Upper lobe of left lung (tissue), 4 donors: ENCODE measurements at regions not wholly inside any gene's neighbourhood (a gene's known extent, or its start where the extent isn't known, plus 50 kb on each side); places are given as distances from the start of the nearest gene placed in this dataset.

Experiments used
- EP300 ChIP-seq, 4 donors: sonication (generic); formaldehyde crosslinking; IDR thresholded peaks; one replicate each; pipeline ENCODE4 v1.5.1; 2017; ENCODE audit warnings: antibody characterized with exemption in 4 of 4, control low read depth in 2 of 4
- POLR2AphosphoS5 ChIP-seq, 2 donors: sonication (generic); formaldehyde crosslinking; IDR thresholded peaks; one replicate each; pipeline ENCODE4 v1.5.1; 2017; ENCODE audit warnings: antibody characterized with exemption in 2 of 2
- TF ChIP-seq, protein P1 (sequence below), 6 experiments: fragments of 450-650 bp in 4 of 6; fragments of 200-600 bp in 2 of 6; sonication (generic) in 2 of 6; IDR thresholded peaks; one replicate each; pipeline ENCODE4 v1.5.1; 2016 to 2019; ENCODE audit warnings: antibody characterized with exemption in 6 of 6

- TF ChIP-seq POLR2AphosphoS5 (IDR thresholded peaks at IDR 0.05) = no peak
- TF ChIP-seq EP300 (IDR thresholded peaks at IDR 0.05) = no peak
- TF ChIP-seq, protein P1, sequence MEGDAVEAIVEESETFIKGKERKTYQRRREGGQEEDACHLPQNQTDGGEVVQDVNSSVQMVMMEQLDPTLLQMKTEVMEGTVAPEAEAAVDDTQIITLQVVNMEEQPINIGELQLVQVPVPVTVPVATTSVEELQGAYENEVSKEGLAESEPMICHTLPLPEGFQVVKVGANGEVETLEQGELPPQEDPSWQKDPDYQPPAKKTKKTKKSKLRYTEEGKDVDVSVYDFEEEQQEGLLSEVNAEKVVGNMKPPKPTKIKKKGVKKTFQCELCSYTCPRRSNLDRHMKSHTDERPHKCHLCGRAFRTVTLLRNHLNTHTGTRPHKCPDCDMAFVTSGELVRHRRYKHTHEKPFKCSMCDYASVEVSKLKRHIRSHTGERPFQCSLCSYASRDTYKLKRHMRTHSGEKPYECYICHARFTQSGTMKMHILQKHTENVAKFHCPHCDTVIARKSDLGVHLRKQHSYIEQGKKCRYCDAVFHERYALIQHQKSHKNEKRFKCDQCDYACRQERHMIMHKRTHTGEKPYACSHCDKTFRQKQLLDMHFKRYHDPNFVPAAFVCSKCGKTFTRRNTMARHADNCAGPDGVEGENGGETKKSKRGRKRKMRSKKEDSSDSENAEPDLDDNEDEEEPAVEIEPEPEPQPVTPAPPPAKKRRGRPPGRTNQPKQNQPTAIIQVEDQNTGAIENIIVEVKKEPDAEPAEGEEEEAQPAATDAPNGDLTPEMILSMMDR (IDR thresholded peaks at IDR 0.05) = no peak
Measured at GRCh38 chr2:12835733-12836132, 119.0 kb downstream of the TRIB2 start.
